SK-N-SH (cell line): ENCODE measurements at regions not wholly inside any gene's neighbourhood (a gene's known extent, or its start where the extent isn't known, plus 50 kb on each side); places are given as distances from the start of the nearest gene placed in this dataset.
"Not testable (repeated sequence)": the region's sequence is repeated elsewhere in the genome, so short reads cannot be mapped to it uniquely, and the experiment has no call there.

Experiments
- CTCF ChIA-PET: fragments of 300-600, 350-600 bp; formaldehyde crosslinking; extraction: SDS; loops from one replicate; lab custom pipeline; 2021; lab: Yijun Ruan, JAX
- POLR2A ChIA-PET: fragments of 350-600 bp; sonication (Branson Sonifier 250); formaldehyde crosslinking; extraction: SDS; loops from one replicate; lab custom pipeline; 2020; ENCODE audit warnings: antibody characterized with exemption, inconsistent platforms; lab: Yijun Ruan, JAX
- DNase-seq: peaks from one replicate; pipeline ENCODE4 v3.0.0; 2012
- H2AFZ ChIP-seq: fragments of 200-600 bp; sonication (generic); 2 replicates; pipeline ENCODE4 v1.8.1; 2016; ENCODE audit warnings: antibody characterized with exemption, mild to moderate bottlenecking, low read depth
- H3F3A ChIP-seq: fragments of 200-600 bp; sonication (generic); replicated peaks from 2 replicates; pipeline ENCODE3; 2016; ENCODE audit warnings: antibody characterized with exemption, mild to moderate bottlenecking; ENCODE audit not compliant: insufficient read depth
- H3K27ac ChIP-seq, 2 experiments: fragments of 200-500 bp in 1 of 2; fragments of 200-600 bp in 1 of 2; sonication (Bioruptor generic) in 1 of 2; sonication (generic), shearing (Covaris generic) in 1 of 2; 2 replicates each; pipeline versions ENCODE4 v1.5.1 to v1.6.1; 2014 to 2016; ENCODE audit warnings: low read depth in 2 of 2, inconsistent platforms in 1 of 2, low read length in 1 of 2, mild to moderate bottlenecking in 1 of 2, mixed read lengths in 1 of 2
- H3K27me3 ChIP-seq: fragments of 200-600 bp; sonication (generic), shearing (Covaris generic); 2 replicates; pipeline ENCODE4 v1.6.1; 2016; ENCODE audit warnings: mixed run types; ENCODE audit not compliant: insufficient read depth
- H3K36me3 ChIP-seq, 2 experiments: fragments of 200-500 bp in 1 of 2; fragments of 200-600 bp in 1 of 2; sonication (Bioruptor generic) in 1 of 2; sonication (generic) in 1 of 2; replicated peaks in 1 of 2; 2 replicates each; pipeline versions ENCODE3 to v1.5.1; 2014 to 2016; ENCODE audit warnings: low read length in 1 of 2, mild to moderate bottlenecking in 1 of 2; ENCODE audit not compliant: insufficient read depth in 2 of 2, control insufficient read depth in 1 of 2
- H3K4me1 ChIP-seq, 2 experiments: fragments of 200-500 bp in 1 of 2; fragments of 200-600 bp in 1 of 2; sonication (Bioruptor generic) in 1 of 2; sonication (generic), shearing (Covaris generic) in 1 of 2; 2 replicates each; pipeline versions ENCODE4 v1.5.1 to v1.6.1; 2014 to 2016; ENCODE audit warnings: low read depth in 1 of 2, low read length in 1 of 2, mixed run types in 1 of 2; ENCODE audit not compliant: insufficient read depth in 2 of 2, control insufficient read depth in 1 of 2
- H3K4me2 ChIP-seq: fragments of 200-600 bp; sonication (generic), shearing (Covaris generic); 2 replicates; pipeline ENCODE4 v1.6.1; 2017; ENCODE audit warnings: mixed run types
- H3K4me3 ChIP-seq, 2 experiments: fragments of 200-500 bp in 1 of 2; fragments of 200-600 bp in 1 of 2; sonication (Bioruptor generic) in 1 of 2; sonication (generic), shearing (Covaris generic) in 1 of 2; 2 replicates each; pipeline versions ENCODE4 v1.5.1 to v1.8.1; 2014 to 2016; ENCODE audit warnings: low read depth in 2 of 2, inconsistent platforms in 1 of 2, low read length in 1 of 2, mild to moderate bottlenecking in 1 of 2, mixed read lengths in 1 of 2, moderate library complexity in 1 of 2
- H3K79me2 ChIP-seq: fragments of 200-600 bp; sonication (generic); 2 replicates; pipeline ENCODE4 v1.8.1; 2017; ENCODE audit warnings: mild to moderate bottlenecking; ENCODE audit not compliant: insufficient read depth
- H3K9ac ChIP-seq: fragments of 200-600 bp; sonication (generic); 2 replicates; pipeline ENCODE4 v1.6.1; 2017; ENCODE audit warnings: mixed run types
- H3K9me2 ChIP-seq: fragments of 200-600 bp; sonication (generic); 2 replicates; pipeline ENCODE4 v1.6.1; 2017; ENCODE audit warnings: mixed run types
- H3K9me3 ChIP-seq: fragments of 200-600 bp; sonication (generic); 2 replicates; pipeline ENCODE4 v1.6.1; 2017; ENCODE audit warnings: mixed run types, mild to moderate bottlenecking, moderate library complexity
- H4K20me1 ChIP-seq: fragments of 200-600 bp; sonication (generic); 2 replicates; pipeline ENCODE4 v1.6.1; 2017; ENCODE audit warnings: mild to moderate bottlenecking, mixed run types; ENCODE audit not compliant: insufficient read depth
- WGBS: methylation state at CpG from one replicate; pipeline ENCODE4 v1.1.6; 2017; ENCODE audit warnings: low lambda C conversion rate; 5-methylcytosine and 5-hydroxymethylcytosine counted together

GRCh38 chr7:63555226-63555994 lies 443.2 kb upstream of the ZNF722 start:
- H3K4me3 ChIP-seq, H3K36me3 ChIP-seq, H3K9me3 ChIP-seq, H3K4me1 ChIP-seq, H3K4me2 ChIP-seq, H2AFZ ChIP-seq, DNase-seq, H3K27ac ChIP-seq, H3F3A ChIP-seq, POLR2A ChIA-PET, H4K20me1 ChIP-seq, H3K79me2 ChIP-seq, H3K9me2 ChIP-seq, H3K27me3 ChIP-seq, H3K9ac ChIP-seq, CTCF ChIA-PET: not testable (repeated sequence)
- WGBS = 80% methylated on average over 1 of the region's 32 CpGs

- 24% methylated on average over 8 of the region's 24 CpGs for WGBS
- H2AFZ ChIP-seq, H3K79me2 ChIP-seq, H3K4me1 ChIP-seq, H3K9me2 ChIP-seq, H3F3A ChIP-seq, CTCF ChIA-PET, H3K9ac ChIP-seq, H4K20me1 ChIP-seq, H3K4me3 ChIP-seq, DNase-seq, H3K4me2 ChIP-seq, H3K36me3 ChIP-seq, H3K27me3 ChIP-seq, POLR2A ChIA-PET, H3K27ac ChIP-seq, H3K9me3 ChIP-seq: not testable (repeated sequence)
Measured at GRCh38 chr7:63556223-63556622, 442.4 kb upstream of the ZNF722 start.

- H3K4me2 ChIP-seq, POLR2A ChIA-PET, H3K9me3 ChIP-seq, H3F3A ChIP-seq, H3K79me2 ChIP-seq, H3K27me3 ChIP-seq, H4K20me1 ChIP-seq, H3K9ac ChIP-seq, H3K4me1 ChIP-seq, H3K9me2 ChIP-seq, H3K36me3 ChIP-seq, H2AFZ ChIP-seq, H3K4me3 ChIP-seq, H3K27ac ChIP-seq, DNase-seq, CTCF ChIA-PET: not testable (repeated sequence)
- WGBS = 12% methylated on average over 5 of the region's 12 CpGs
Measured at GRCh38 chr7:63559016-63559415, 439.6 kb upstream of the ZNF722 start.

GRCh38 chr7:63559826-63560465 lies 438.7 kb upstream of the ZNF722 start:
- H3K4me2 ChIP-seq, H3K27ac ChIP-seq, H3K9me3 ChIP-seq, POLR2A ChIA-PET, CTCF ChIA-PET, H3K9me2 ChIP-seq, H3K36me3 ChIP-seq, H3K27me3 ChIP-seq, H3K4me3 ChIP-seq, H3K4me1 ChIP-seq, H2AFZ ChIP-seq, H3K9ac ChIP-seq, H4K20me1 ChIP-seq, DNase-seq, H3F3A ChIP-seq, H3K79me2 ChIP-seq: not testable (repeated sequence)
- WGBS = 15% methylated on average over 12 of the region's 27 CpGs

- H3K27ac ChIP-seq, DNase-seq, H3K4me3 ChIP-seq, POLR2A ChIA-PET, H3K9me3 ChIP-seq, CTCF ChIA-PET, H3K79me2 ChIP-seq, H3K4me2 ChIP-seq, H3K9ac ChIP-seq, H3K9me2 ChIP-seq, H3F3A ChIP-seq, H4K20me1 ChIP-seq, H3K27me3 ChIP-seq, H3K36me3 ChIP-seq, H3K4me1 ChIP-seq, H2AFZ ChIP-seq: not testable (repeated sequence)
- 4% methylated on average over 4 of the region's 11 CpGs for WGBS
Measured at GRCh38 chr7:63561911-63562310, 436.7 kb upstream of the ZNF722 start.

GRCh38 chr7:63562364-63563060 lies 436.1 kb upstream of the ZNF722 start:
- H2AFZ ChIP-seq, H3K27me3 ChIP-seq, H3K4me2 ChIP-seq, DNase-seq, H4K20me1 ChIP-seq, H3K4me3 ChIP-seq, H3F3A ChIP-seq, CTCF ChIA-PET, POLR2A ChIA-PET, H3K9ac ChIP-seq, H3K9me2 ChIP-seq, H3K27ac ChIP-seq, H3K9me3 ChIP-seq, H3K79me2 ChIP-seq, H3K4me1 ChIP-seq, H3K36me3 ChIP-seq: not testable (repeated sequence)
- WGBS = 7% methylated on average over 16 of the region's 26 CpGs
